CD4-positive, alpha-beta T cell treated with Interleukin-10 for 1 hour (primary cell): ENCODE measurements at regions not wholly inside any gene's neighbourhood (a gene's known extent, or its start where the extent isn't known, plus 50 kb on each side); places are given as distances from the start of the nearest gene placed in this dataset.
"Not testable (repeated sequence)": the region's sequence is repeated elsewhere in the genome, so short reads cannot be mapped to it uniquely, and the experiment has no call there.

Experiments
- DNase-seq: peaks from one replicate; pipeline ENCODE4 v3.0.0-alpha.2; 2020

- DNase-seq, result no peak
These were observed 202.9 kb downstream of the USP25 start for GRCh38 chr21:15932726-15933125.

DNA sequence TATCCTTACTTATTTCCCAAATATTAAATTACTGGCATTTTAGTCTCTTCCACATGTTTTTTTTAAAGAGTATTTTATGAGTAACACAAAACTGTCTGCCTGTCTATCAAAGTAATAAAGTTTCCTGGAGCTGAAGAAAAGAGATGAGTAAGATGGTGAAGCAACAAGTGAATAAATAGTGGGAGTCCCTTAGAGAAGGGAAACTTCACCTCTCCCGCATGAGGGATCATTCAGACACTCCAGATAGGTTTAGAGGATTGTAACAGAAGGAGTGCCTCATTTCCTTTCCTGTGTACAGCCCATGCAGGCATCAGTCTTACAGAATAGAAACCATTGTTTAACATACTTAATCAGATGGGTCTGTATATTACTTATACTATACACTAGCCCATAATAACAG lies 205.7 kb downstream of the USP25 start:
- DNase-seq, result no peak

DNA sequence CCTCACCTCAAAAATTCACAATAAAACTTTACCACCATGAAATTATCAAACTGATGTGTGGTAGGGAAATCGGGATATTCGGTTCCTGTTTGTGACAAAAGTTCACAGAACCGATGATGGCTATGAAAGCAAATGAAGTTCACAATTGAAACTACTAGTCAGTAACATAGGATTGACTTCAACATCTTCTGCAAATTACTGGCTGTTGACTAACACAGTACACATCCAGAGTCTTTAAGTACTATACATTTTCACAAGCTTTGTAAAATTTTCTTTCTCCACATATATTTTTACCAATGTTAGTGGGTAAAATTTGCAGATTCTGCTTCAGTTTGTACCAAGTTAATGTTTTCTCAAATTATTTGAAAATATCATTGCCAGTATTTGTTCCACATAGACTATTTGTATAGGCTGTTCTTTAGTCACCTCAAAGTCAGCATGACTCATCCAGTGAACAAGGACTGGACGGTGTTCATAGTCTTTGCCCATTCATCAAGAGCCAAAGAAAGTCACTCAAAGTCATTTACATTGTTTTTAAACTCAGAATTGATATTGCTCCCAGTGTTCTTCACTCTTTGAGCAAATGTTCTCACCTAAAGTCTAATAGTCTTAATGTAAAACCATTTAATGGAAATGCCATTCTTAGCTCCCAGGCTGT lies 213.4 kb downstream of the USP25 start:
- DNase-seq, result no peak

DNA sequence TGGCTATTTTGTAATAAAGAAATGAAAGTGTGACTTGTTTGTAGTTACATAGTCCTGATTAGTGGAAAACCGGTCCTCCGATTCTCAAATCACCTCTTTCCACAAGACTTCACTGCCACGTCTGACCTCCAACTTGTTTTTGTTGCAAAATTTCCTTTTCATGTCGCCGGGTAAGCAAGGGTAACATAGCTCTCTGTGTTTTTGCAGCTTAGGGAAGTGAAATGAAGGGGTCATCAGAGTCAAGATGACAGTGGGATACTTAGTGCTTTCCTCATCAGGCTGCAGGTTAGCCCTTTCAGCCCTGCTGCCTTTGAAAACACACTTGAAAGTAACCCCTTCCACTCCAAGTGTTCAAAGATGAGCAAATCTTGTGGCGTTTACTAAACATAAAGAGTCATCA lies 217.9 kb downstream of the USP25 start:
- DNase-seq, result no peak

- DNase-seq, result no peak
These were observed 223.9 kb downstream of the USP25 start for GRCh38 chr21:15953551-15954116.

DNA sequence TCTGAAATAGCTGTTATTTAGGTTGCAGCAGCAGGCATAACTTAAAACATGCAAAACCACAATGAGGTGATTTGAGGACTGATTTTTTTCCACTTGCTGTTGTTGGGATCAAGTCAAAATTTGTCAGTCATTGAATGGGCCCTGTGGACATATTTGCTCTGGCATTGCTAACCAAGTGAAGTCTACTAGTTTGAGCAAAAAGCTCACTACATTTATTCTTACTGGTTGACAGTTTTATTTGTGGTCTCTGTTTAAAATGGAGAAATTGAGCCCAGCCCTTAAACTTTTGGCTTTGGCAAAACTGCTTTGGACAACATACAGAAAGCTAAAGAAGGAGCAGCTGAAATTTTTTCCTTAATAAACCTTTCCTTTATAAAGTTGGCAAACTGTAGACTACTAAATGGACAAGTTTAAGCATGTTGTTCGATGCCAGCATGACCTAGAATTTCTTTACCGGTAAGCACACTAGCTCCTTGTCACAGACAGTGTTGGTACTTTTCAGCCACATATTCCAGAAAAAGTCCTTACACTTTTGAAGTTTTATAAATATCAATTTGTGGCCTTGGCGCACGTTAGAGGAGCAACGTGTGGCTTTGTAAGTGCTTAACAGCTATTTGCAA lies 234.6 kb downstream of the USP25 start:
- DNase-seq, result no peak

GRCh38 chr21:15966231-15966630 lies 236.4 kb downstream of the USP25 start:
- DNase-seq, result no peak

GRCh38 chr21:15966651-15967050 lies 236.9 kb downstream of the USP25 start:
- DNase-seq, result no peak

GRCh38 chr21:15967661-15968060 lies 237.9 kb downstream of the USP25 start:
- no peak for DNase-seq

DNA sequence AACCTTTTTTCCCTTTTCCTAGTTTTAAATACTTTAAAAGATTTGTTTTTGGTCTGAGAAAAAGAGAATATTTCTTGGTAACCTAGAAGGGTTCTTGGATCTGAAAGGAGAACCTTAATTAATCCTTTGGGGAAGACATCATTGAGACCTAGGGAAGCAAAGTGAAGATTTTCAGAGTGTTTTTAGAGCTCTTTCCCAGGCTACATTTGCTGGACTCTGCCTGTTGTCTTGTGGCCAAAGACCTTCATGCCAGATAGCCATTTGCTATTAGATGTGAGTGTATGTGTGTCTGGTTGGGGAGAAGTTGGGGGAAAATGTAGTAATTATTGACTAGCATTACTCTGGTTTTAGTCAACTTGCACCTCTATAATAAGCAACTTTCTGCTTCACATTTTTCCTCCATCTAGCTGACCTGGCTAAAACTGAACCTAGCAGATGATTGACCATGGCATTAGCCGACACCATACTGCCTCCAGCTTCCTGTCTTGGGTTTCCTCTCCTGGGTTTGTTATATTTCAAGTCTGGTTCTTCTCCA lies 239.1 kb downstream of the USP25 start:
- no peak for DNase-seq

DNA sequence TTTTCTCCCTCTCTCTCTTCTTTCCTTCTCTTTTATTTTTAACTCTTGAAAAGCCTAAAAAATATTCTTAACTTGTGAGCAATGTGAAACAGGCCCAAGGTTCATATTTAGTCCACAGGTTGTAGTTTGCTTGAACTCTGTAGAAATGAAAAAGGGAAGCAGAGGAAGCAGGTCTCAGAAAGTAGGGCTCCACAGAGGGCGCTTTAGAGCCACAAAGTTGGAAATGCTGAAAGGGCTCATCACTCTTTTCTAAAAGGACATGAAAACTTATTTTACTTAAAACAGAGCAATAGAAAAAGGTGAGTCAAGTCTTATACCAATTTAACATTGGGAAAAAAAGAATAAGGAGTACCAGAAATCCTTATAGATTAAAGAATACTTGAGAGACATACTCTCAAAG lies 247.0 kb downstream of the USP25 start:
- DNase-seq, result no peak

- DNase-seq, result no peak
These were observed 248.5 kb downstream of the USP25 start for GRCh38 chr21:15978215-15978738.

GRCh38 chr21:15979493-15979892 lies 249.7 kb downstream of the USP25 start:
- not testable (repeated sequence) for DNase-seq

GRCh38 chr21:15986277-15986676 lies 256.5 kb downstream of the USP25 start:
- no peak for DNase-seq

DNA sequence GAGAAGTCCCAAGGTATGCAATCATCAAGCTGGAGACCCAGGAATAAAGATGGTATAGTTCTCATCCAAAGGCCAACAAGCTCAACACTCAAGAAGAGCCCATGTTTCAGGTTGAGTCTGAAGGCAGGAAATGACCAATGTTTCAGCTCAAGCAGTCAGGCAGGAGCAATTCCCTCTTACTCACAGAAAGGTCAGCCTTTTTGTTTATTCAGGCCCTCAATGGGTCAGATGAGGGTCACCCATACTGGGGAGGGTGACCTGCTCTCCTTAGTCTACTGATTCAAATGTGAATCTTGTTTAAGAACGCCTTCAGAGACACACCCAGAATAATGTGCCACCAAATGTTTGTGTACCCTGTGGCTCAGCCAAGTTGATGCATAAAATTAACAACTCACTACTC lies 262.4 kb downstream of the USP25 start:
- no peak for DNase-seq

DNA sequence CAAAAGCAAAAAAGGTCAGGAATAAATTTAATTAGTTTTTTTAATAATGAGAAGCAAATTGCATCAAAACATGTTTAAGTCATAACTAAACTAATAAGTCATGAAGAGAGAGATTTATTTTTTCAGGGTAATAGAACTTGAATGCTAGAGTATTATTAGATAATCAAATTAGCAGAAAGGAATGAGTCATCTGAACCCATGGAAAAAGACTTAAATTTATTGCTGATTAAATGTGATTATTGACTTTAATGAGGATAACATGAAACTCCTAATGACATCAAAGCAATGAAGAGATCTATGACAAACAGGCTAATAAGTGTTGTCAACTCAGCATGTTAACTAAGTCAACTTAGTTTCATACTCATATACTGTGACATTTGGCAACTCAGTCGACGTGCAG lies 264.2 kb downstream of the USP25 start:
- no peak for DNase-seq

DNA sequence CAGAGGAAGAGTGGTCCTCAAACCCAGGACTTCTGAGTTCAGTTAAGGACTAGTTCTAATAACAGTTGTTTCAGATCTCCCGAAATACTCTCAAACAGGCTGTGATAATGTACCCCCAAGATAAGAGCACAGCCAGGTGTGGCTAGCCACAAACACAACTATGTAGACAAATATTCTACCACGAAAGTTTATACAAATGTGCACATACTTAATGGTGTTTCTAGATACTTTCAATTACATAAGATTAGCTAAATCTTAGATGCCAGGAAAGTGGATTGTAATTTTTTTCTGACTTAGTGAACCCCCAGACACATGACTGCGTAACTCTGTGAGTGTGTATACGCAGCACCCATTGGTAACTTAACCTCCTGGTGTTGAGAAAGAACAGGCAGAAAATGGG lies 270.0 kb downstream of the USP25 start:
- no peak for DNase-seq

DNA sequence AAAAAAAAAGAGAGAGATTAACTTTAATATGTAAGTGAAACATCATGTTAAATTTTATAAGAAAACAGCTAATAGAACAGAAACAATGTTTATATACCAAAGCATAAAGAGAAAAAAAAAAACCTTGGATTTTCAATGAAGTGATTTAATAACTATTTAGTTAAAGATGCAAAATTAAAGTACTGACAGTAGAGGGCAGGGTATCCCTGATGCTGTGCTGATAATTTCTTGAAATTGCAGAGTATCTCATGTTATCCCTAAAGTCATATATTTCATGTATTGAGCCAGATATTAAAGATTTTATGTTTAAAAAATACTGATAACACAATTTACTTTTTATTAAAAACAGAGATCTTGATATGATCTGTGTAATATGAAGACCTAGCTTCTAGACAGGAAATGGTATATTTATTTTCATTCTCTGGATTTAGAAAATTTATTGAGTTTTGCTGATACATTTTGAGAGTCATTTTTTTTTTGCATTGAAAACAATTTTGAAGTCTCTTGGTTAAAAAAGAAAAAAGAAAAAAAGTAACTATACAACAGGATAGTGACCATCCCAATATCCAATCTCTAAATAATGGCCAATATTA lies 273.2 kb downstream of the USP25 start:
- DNase-seq, result no peak

DNA sequence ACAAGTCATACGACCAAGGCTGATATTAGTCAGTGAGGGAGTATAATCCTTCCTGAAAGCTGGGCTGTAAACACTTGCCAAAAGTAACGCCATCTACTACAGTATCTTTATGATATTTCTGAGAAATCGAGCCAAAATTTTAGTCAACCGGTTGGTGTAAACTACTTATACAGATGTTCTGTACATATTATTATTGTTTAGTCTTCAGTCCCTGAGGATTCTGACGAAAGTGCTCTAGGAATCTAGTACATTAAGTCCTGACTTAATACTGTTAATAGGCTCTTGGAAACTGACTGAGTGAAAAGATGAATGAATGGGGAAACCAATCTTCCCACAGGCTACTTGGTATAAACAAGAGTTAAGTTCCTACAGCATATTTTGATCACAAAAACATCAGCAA lies 274.3 kb downstream of the USP25 start:
- DNase-seq, result no peak

DNA sequence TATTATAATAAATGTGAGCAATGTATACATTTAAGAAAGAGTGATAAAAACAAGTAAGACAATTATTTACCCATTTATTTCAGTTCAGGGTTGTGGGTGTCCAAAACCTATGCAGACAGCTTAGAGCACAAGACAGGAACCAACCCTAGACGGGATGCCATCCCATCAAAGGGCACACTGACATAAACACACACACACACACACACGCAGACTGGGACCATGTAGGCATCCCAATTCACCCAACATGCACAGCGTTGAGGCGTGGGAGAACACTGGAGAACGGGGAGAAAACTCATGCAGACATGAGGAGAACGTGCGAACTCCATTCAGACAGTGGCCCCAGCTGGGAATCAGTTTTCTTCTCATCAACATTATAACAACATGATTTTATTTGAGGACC lies 274.7 kb downstream of the USP25 start:
- no peak for DNase-seq

DNA sequence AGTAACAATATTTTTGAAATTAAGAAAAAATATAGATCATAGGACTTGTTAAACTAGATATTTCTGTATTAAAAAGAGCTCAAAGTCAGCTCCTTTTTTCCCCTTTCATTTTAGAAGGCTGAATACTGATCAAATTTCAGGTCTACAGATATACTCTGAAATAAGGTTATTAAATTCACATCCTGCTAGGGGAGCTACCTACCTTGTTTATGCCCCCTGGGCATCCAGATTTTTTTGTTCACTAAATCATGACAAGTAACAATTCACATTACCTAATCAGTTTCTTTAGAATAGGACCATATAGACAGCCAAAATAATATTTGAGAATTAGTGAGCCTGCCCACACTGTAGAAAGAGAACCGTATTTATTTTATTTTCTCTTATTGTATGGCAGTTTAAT lies 276.2 kb downstream of the USP25 start:
- DNase-seq, result no peak

GRCh38 chr21:16007943-16008342 lies 278.2 kb downstream of the USP25 start:
- DNase-seq, result no peak

DNA sequence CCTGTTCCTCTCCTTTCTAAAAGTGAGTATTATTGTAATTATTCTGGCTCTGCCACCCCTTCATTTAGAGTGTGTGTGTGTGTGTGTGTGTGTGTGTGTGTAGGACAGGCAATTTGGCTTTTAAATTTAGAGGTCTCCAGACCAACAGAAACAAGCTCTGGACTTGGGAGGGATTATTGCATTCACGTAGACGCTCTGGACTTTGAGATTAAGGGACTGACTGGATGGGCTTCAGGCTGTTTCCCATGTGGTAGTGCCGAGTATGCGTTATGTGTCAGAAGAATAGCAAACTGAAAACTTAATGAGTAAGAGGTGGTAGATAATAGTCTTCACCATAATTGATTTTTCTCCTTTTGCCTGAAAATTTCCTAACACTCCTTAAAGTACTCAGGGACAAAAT lies 281.9 kb downstream of the USP25 start:
- no peak for DNase-seq

GRCh38 chr21:16013570-16013969 lies 283.8 kb downstream of the USP25 start:
- no peak for DNase-seq
